Sigmoid colon (tissue), 3 donors: ENCODE measurements at regions not wholly inside any gene's neighbourhood (a gene's known extent, or its start where the extent isn't known, plus 50 kb on each side); places are given as distances from the start of the nearest gene placed in this dataset.

Experiments used
- POLR2A ChIP-seq, 2 donors: fragments of 450-650 bp; IDR thresholded peaks; one replicate each; pipeline ENCODE4 v1.6.1; 2016; ENCODE audit warnings: antibody characterized with exemption in 2 of 2, mild to moderate bottlenecking in 2 of 2, moderate library complexity in 2 of 2
- TF ChIP-seq, protein P1 (sequence below), 4 experiments: fragments of 450-650 bp in 3 of 4; fragments of 200-600 bp in 1 of 4; IDR thresholded peaks; one replicate each; pipeline ENCODE4 v1.5.1; 2016 to 2019; ENCODE audit warnings: antibody characterized with exemption in 4 of 4, mild to moderate bottlenecking in 3 of 4, moderate library complexity in 2 of 4

- no peak for TF ChIP-seq POLR2A (IDR thresholded peaks at IDR 0.05)
- TF ChIP-seq, protein P1, sequence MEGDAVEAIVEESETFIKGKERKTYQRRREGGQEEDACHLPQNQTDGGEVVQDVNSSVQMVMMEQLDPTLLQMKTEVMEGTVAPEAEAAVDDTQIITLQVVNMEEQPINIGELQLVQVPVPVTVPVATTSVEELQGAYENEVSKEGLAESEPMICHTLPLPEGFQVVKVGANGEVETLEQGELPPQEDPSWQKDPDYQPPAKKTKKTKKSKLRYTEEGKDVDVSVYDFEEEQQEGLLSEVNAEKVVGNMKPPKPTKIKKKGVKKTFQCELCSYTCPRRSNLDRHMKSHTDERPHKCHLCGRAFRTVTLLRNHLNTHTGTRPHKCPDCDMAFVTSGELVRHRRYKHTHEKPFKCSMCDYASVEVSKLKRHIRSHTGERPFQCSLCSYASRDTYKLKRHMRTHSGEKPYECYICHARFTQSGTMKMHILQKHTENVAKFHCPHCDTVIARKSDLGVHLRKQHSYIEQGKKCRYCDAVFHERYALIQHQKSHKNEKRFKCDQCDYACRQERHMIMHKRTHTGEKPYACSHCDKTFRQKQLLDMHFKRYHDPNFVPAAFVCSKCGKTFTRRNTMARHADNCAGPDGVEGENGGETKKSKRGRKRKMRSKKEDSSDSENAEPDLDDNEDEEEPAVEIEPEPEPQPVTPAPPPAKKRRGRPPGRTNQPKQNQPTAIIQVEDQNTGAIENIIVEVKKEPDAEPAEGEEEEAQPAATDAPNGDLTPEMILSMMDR (IDR thresholded peaks at IDR 0.05), result no peak
Observed at GRCh38 chr2:237213315-237214022, 127.8 kb downstream of the COPS8 start.
